ENCODE measurements at regions not wholly inside any gene's neighbourhood (a gene's known extent, or its start where the extent isn't known, plus 50 kb on each side); places are given as distances from the start of the nearest gene placed in this dataset.
"Not testable (repeated sequence)": the region's sequence is repeated elsewhere in the genome, so short reads cannot be mapped to it uniquely, and the experiment has no call there.

DNA sequence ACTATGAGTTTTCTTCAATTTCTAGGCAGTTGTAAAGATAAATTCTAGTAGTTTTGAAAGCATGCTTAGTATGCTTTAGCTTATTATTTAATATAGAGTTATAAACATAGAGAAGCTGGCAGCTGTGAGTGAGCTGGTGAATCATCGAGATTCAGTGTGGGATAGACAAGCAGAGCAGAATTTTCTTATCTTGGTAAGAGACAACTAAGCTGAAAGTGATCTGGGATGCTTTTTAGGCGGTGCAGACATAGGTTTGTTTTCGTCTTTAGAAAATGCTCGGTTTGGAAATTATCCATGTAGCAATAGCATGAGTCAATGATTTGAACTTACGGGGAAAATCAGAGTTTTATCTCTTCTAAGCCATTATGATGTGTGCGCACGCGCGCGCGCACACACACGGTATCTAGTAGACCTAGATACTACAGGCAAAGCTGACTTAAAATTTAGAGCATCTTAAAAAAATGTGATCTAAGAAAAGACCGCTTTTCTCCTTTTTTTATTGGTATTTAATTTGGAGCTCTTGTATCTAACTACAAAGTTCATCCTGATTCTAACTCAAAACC, 128.3 kb upstream of the MAP3K7 start:
- no peak for DNase-seq (ENCODE audit: low spot score)

DNA sequence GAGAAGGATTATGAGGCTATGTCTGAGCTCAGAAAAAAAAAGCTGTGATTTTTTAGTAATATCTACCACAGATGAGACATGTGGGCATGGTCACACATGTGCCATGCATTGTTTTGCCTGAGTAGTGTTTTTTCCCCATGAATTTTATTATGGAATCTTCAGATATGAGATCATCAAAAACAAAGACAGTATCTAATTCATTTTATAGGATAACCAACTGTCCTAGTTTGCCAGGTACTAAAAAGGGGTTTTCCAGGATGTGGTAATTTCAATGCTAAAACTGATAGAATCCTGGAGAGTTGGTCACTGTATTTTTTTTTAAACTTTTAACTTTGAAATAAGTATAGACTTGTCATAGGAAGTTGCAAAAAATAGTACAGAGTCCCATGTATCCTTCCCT, 127.4 kb upstream of the MAP3K7 start:
- no peak for DNase-seq (ENCODE audit: low spot score)

DNA sequence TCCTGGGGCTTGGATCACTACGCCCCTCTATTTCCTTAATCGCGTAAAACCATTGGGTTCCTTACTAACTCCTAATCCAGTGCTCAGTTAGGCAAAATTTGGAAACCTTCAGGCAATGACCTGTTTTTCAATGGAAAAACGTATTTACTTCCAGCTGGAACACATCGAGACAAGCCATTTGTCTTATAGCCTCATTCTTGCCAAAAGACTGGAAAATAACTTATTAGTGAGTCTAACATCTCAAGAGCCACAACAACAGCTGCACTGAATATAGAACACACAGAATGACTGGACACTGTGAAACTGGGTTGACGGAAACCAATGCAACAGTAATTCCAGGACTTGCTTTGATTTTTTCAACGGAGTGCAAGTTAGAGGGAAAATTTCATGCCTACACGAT, 125.2 kb upstream of the MAP3K7 start:
- DNase-seq (ENCODE audit: low spot score), result no peak

DNA sequence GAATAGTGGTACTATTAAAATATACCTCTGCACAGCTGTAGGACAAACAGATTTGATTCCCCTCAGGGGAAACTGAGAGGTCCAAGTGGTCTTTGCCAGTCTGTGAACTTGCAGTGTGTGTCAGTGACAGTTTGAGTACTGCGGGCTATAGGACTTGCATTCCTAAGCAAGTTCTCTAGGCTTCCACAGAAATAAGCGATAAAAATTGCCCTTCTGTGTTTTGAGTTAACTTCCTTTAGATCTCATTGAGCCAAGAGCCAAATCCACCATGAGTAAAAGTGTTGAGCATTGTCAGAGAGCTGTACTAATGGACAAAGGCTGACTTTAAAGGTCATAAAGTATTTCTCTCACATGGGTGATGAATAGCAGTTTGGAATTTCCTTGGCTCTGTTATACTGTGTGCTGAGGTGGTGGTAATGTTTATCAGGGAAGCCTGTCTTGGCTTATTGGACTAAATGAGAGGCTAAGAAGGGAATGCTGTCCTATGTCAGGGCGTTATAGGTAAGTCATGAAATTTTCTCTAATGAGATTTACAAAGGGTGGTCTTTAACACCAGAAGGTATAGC, 122.6 kb upstream of the MAP3K7 start:
- DNase-seq (ENCODE audit: low spot score), result no peak

DNA sequence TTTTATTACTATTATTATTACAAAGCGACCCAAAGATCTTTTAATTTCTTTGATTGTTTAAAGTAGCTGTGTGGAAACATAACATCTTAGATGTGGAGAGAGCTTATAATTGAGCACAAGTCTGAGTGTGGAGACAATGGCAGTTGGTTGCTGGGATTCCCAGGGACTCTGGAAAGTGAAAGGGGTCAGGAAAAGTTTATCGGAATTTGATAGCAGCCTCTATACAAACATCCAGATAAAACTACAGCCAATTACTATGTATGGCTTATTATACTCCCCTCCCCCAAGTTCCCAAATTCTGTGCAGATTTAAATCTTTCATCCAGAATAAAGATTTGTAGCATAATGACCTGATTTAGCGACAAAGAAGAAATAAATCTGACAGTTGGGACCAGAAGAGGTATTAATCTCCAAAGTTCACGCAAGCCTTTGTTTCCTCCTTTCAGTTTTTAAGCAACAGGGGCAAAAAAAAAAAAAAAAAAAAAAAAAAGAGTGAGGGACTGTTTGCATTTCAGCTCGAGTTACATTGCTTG, 121.4 kb upstream of the MAP3K7 start:
- no peak for DNase-seq (ENCODE audit: low spot score)

DNA sequence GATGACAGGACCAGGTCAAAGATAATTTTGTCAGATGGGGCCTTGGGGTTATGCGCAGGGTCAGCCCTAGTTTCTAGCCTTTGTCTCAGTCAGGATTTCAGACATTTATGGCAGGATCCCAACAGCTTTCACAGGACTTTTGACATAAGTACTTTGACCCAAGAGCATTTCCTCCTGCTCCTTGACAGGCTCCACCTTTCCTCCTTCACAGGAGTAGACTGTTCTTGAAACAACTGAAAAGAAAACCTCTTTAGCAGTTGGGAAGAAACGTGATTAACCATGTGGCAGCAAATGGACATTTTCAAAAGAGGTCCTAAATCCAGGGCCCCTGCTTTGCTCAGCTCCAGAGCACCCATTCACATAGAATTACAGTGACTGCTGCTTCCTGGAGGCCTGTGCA, 120.4 kb upstream of the MAP3K7 start:
- no peak for DNase-seq (ENCODE audit: low spot score)

DNA sequence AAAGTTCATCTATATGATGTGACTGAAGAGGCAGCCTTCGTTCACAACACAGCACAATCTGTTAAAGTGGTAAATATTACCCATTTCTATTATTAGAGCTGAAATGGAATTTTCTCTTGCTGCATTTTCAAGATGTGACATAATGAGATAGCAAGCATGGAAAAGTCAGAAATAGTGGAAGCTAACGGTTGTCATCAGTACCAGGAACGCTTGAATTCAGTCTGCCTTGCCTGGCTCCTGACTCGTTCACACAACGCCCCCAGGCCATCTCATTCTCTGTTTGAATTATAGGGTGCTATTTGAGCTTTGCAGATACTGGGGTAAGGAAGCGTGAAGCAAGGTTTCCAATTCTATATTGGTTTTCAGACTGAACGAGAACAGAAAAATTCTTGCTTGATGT, 116.5 kb upstream of the MAP3K7 start:
- no peak for DNase-seq (ENCODE audit: low spot score)

DNA sequence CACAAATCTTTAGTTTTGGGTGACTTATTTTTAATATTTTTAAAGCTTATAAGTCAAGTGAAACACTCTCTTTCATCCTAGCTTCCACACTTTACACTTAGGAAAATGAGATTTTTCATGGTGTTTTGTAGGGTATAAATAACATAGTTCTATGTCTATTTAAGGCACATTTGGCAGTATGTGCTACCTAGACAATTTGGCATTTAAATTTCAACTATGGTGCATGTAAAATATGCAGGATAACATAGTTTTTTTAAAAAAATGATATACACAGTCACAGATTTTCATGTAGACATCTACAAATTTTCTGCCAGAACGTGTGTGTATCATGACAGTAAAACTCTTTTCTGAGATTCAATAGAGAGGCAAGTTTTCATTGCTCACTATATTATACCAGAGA, 115.1 kb upstream of the MAP3K7 start:
- no peak for DNase-seq (ENCODE audit: low spot score)

DNA sequence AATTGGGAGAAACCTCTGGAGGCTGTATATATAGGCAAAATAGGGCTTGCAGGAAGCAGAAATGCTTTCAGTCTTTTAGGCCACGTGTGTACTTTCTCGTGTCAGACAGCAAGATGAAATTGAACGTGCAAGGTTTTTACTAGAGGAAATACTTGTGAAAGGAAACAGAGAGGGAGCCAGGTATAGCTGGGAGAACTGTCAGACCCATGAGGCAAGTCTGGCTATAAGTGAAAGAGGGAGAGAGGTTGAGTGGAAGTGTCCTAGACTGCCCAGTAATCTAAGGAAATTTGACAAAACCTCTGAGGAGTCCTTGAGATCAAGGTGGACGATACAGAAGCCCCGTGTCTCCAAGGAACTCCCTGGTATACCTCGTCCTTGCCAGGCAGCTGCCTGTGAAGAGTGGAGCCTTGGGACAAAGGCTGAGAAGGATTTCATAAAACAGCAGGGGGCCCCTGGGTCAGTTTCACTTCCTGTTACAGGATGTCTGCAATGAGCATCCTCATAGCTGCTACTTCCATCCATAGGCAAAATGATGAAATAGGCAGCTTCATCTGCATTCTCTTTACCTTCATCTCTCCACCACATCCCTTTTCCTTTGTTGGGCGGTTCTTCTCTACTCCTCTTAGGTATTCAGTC, 114.4 kb upstream of the MAP3K7 start:
- no peak for DNase-seq (ENCODE audit: low spot score)

DNA sequence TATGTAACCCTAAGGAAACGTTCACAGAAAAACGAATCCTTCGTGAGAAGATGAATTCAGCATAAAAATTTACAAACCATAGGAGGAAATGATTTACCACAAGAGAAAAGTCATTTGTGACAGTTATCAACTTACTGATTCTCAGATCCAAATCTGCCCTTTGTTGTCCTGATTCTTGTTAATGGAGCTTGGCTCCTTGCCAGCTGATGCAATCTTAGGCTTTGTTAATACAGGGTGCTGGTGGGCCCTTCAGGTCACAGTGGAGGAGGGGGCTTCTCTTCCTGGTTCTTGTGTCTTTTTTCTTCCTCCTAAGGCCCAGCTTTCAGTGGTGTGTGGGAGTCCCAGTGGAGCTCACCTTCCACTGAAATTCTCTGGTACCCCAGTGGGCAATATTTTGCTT, 108.4 kb upstream of the MAP3K7 start:
- no peak for DNase-seq (ENCODE audit: low spot score)

DNA sequence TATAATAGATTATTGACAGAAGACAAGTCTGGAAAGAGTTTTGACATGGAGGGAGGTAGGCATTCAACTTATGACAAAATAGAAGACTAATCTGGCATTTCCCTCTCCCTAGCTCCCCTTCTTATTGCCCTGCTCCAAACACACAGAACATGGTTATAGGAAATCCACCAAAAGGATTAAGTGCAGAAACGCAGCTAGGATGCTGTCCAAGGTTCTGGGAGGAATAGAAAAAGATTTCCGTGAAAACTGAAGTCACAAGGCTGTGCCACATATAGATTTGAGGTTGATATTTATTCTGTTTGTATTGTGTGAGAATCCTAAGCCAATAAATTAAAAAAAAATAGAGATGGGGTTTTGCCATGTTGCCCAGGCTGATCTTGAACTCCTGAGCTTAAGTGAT, 107.9 kb upstream of the MAP3K7 start:
- no peak for DNase-seq (ENCODE audit: low spot score)

DNA sequence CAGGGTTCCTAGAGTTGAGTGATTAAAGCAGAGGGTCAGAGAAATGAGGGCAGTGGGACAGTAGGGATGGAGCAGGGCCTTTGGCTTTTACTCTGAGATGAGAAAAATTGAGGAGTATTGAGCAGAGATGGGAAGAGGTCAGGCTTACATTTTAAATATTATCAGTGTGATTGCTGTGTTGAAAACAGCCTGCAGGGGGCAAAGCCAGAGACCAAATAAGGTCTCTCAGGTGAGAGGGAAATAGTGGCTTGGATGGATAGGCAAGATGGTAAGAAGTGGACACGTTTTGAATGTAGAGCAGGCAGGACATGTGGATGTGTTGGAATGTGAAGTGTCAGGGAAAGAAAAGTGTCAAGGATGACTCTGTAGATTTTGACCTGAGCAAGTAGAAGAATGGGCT, 105.0 kb upstream of the MAP3K7 start:
- peak; percentile 2 for DNase-seq (ENCODE audit: low spot score)

DNA sequence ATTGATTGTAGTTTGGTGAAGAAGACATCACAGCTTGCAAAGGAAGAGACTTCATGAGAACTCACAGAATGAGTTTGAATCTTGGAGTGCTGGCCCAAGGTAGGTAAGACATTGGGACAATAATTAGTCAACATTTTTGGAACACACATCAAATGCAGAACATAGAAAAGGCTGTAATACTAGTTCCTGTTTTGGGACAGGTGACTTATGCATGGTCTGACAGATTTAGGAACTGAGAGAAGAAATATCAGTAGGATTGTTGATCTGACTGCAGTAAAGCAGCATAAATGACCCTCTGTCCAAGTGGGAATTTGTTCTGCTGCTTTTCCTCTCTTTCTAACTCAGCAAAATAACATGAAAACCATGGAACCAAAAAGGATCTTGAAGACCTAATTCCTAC, 102.3 kb upstream of the MAP3K7 start:
- no peak for DNase-seq (ENCODE audit: low spot score)

DNA sequence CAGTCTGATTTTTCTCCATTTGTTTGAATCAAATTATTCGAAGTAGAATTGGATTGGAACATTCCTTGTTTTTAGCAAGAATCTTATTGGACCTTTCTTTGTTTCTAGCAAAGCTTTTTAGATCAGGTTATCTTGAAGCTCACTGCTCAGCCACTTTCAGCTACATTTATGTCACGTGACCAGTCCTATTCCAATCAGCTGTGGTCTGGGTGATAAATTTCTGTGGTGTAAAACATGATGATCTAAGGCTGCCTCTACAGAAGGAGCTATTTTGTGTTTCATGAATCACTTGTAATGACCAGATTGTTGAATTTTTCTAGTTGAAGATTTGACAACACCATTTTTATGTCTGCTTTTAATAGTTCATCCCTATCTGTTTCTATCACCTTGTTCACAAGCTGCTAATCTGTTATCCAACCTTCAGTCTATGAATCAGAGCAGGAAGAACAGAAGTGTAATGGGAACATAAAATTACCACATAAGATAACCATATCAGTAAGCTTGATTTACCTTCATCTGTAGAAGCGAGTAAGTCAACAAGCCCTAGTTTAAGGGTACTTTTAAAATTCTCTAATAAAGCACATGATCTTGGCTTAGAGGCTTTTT, 101.0 kb upstream of the MAP3K7 start:
- no peak for DNase-seq (ENCODE audit: low spot score)

DNA sequence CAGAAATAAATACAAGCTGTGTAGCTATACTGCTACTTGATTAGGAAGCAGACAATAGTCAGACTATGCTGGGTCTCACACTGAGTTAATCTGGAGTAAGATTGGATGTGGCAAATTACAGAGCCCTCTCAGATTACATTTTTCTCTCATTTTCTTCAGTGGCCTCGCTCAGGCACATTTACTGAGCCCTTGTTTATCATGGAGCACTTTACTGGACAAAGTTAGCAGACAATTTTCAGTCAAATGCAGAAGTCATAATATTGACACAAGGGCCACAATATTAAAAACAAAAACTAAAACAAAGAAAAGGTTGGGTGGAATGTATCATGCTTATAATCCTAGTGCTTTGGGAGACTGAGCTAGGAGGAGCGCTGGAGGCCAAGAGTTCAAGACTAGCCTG, 95.0 kb upstream of the MAP3K7 start:
- DNase-seq (ENCODE audit: low spot score), result no peak

DNA sequence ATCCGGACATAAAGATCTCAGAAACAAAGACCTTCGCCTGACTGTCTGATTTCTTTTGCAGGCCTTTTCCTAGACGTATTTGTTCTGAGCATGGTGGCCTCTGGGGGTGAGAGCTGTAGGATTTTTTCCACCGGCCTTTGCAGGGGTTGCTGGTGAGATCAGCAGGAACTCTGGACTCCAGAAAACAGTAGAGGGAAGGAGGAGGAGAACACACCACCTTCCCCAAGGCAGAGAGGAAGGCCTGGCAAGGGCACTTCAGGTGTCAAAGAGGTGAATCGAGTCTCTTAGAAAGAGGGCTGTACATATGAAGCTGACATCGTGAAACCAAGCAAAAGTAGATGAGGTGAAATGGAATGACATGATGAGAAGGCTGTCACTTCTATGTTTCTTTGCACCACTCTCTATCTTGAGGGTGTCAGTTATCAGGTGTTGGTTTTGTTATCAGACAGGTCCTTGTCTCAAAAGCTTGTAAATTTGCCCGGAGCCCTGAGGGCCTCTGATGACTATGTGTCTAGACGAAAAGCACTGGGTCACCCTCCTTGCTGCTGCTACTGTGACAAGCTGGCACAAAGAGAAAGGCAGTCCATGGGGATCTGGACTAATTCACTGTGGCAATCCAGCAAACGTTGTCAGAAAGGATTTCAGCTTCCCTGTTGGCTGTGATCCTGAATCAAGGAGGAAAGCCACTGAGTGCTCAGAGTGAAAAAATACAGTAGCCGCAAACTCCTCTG, 91.3 kb upstream of the MAP3K7 start:
- DNase-seq (ENCODE audit: low spot score), result no peak

DNA sequence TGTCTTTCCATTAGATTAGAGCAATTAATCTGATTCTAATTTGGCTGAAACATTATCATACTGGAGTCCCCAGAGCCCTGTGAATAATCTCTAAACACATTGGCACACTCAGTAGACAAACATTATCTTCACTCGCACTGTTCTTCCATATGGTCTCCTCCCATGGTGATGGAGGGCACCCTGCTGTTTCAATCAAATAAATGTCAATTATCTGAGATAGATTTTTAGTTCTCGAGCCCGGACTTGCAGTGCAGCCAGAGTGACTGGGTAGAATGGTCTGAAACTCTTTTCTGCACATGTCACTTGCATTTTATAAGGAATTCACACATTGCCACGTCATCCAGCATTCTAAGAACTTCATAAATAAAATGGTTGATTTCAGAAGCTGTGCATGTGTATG, 90.6 kb upstream of the MAP3K7 start:
- no peak for DNase-seq (ENCODE audit: low spot score)

DNA sequence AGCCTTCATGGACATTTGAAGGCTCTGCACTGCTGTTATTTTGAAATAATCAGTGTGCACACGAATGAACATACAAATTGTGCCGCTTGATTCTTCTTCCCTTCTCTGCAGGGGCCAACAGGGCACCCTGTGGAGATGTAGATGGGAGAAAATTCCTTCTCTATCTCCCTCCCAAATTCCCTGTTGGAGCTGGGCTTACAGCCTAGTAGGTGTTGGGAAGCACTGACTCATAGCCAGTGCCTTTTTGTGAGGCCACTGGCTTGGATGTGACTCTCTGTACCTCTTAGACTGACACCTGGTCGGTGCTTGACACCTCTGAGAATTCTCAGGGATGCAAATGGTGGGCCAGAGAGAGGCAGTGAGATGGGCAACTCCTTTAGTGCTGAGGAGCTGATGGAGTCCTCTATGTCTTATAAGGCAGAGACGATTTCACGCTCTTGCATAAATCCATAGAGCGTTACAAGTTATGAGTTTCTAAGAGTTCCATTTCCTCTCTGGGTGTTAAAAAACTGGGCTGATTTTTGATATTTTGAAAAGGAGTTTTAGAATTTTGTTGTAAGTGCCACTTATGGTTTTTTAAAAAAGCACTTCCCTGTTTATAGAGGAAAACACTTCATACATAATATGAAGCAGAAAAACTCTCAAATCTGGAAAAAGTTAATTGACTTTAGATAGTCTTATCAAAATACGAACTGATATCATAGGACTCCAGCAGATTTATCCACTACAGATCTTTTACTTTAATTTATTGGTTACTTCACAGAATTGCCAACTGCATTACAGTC, 89.8 kb upstream of the MAP3K7 start:
- DNase-seq (ENCODE audit: low spot score), result no peak

DNA sequence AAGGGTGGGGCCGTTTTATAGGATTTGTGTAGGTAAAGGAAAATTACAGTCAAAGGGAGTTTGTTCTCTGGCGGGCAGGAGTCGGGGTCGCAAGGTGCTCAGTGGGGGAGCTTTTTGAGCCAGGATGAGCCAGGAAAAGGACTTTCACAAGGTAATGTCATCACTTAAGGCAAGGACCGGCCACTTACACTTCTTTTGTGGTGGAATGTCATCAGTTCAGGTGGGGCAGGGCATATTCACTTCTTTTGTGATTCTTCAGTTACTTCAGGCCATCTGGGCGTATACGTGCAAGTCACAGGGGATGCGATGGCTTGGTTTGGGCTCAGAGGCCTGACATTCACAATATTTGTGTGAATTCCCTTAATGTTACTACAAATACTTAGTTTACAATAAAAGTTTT, 88.2 kb upstream of the MAP3K7 start:
- not testable (repeated sequence) for DNase-seq (ENCODE audit: low spot score)

DNA sequence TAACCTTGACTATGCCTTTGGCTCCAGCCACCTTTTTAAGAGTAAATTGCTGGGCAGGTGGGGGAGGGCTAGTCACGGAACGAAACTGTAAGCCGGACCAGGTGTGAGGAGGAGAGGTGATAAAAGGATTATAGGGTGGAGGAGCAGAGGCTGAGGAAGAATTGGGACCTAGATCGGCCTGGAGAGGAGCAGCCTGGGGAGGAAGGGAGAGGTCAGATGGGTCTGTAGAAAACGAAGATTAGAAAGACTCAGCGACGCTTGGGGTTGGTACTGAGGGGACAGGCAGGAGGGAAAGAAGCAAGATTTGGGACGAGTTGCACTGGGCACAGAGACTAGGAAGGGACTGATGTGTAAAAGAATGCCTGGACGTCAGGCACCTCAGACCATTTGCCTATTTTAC, 87.2 kb upstream of the MAP3K7 start:
- not testable (repeated sequence) for DNase-seq (ENCODE audit: low spot score)

DNA sequence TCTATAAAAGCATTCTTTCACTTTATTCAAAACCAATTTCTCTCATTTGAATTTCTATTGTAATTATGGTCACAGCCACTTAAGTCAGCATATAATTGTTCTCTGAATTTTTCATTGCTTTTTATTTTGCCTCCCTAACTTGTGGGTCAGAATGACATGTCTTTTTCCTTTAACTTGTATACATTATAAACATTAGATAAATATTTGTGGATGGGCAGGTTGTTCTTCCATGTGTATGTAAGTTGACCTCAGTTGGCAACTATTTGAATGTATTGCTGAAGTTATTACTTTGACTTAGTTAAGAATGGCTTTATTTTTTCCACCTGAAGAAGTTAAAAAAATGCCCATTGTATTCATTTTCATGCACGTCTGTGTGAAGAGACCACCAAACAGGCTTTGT, 83.0 kb upstream of the MAP3K7 start:
- no peak for DNase-seq (ENCODE audit: low spot score)

DNA sequence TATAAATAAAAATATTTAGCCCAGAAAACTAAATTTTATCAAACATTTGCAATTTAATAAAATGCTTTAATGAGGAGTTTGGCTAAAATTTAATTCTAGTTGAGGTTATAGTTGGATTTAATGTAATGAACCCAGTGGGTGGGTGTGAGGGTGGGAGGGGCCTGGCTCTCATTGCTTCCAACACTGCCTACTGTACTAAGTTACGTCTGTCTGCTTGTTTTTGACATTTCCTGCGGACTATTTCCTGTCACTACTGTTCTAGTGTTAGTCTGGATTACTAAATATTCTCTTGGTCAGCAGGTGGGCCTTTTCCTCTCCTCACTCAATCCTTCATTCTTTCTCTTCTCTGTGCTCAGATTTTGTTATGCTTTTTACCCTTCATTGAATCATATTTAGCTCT, 82.5 kb upstream of the MAP3K7 start:
- no peak for DNase-seq (ENCODE audit: low spot score)
